CD4-positive, alpha-beta T cell treated with Interleukin-21 for 1 hour (primary cell): ENCODE measurements at regions not wholly inside any gene's neighbourhood (a gene's known extent, or its start where the extent isn't known, plus 50 kb on each side); places are given as distances from the start of the nearest gene placed in this dataset.
"Not testable (repeated sequence)": the region's sequence is repeated elsewhere in the genome, so short reads cannot be mapped to it uniquely, and the experiment has no call there.

ENCODE experiments used
- DNase-seq: peaks from one replicate; pipeline ENCODE4 v3.0.0-alpha.2; 2020

GRCh38 chr1:198809247-198809646 lies 170.4 kb downstream of the PTPRC start:
- DNase-seq: no peak

- DNase-seq: no peak
These were observed 172.6 kb downstream of the PTPRC start for GRCh38 chr1:198811449-198811848.

GRCh38 chr1:198823626-198824025 lies 184.8 kb downstream of the PTPRC start:
- DNase-seq: no peak

- no peak for DNase-seq
These were observed 186.4 kb downstream of the PTPRC start for GRCh38 chr1:198825254-198825653.

GRCh38 chr1:198829356-198829755 lies 190.5 kb downstream of the PTPRC start:
- no peak for DNase-seq

GRCh38 chr1:198829944-198830343 lies 191.1 kb downstream of the PTPRC start:
- DNase-seq: no peak

- no peak for DNase-seq
These were observed 191.6 kb downstream of the PTPRC start for GRCh38 chr1:198830412-198830811.

GRCh38 chr1:198833706-198834503 lies 195.1 kb downstream of the PTPRC start:
- DNase-seq: no peak

- DNase-seq: no peak
These were observed 198.6 kb downstream of the PTPRC start for GRCh38 chr1:198837278-198838021.

- DNase-seq: no peak
These were observed 199.1 kb downstream of the PTPRC start for GRCh38 chr1:198838022-198838342.

GRCh38 chr1:198841477-198841876 lies 202.6 kb downstream of the PTPRC start:
- DNase-seq: no peak

- no peak for DNase-seq
These were observed 203.8 kb downstream of the PTPRC start for GRCh38 chr1:198842686-198843085.

- DNase-seq: no peak
These were observed 206.4 kb downstream of the PTPRC start for GRCh38 chr1:198845271-198845670.

GRCh38 chr1:198845851-198846250 lies 207.0 kb downstream of the PTPRC start:
- DNase-seq: no peak

- no peak for DNase-seq
These were observed 207.7 kb downstream of the PTPRC start for GRCh38 chr1:198846556-198846955.

GRCh38 chr1:198848206-198848605 lies 209.4 kb downstream of the PTPRC start:
- no peak for DNase-seq

GRCh38 chr1:198848649-198849048 lies 209.8 kb downstream of the PTPRC start:
- no peak for DNase-seq

GRCh38 chr1:198849093-198849492 lies 210.3 kb downstream of the PTPRC start:
- DNase-seq: no peak

GRCh38 chr1:198850196-198850595 lies 211.4 kb downstream of the PTPRC start:
- DNase-seq: no peak

- DNase-seq: not testable (repeated sequence)
These were observed 212.1 kb downstream of the PTPRC start for GRCh38 chr1:198850966-198851365.

- DNase-seq: no peak
These were observed 217.8 kb downstream of the PTPRC start for GRCh38 chr1:198856601-198857000.

GRCh38 chr1:198858033-198858432 lies 219.2 kb downstream of the PTPRC start:
- no peak for DNase-seq

GRCh38 chr1:198860371-198860770 lies 221.5 kb downstream of the PTPRC start:
- no peak for DNase-seq

GRCh38 chr1:198861636-198862035 lies 222.8 kb downstream of the PTPRC start:
- no peak for DNase-seq

GRCh38 chr1:198864695-198865094 lies 225.9 kb downstream of the PTPRC start:
- DNase-seq: no peak
